Ishikawa (cell line): ENCODE measurements at regions not wholly inside any gene's neighbourhood (a gene's known extent, or its start where the extent isn't known, plus 50 kb on each side); places are given as distances from the start of the nearest gene placed in this dataset.

Source experiments
- CEBPB ChIP-seq: IDR thresholded peaks from 2 replicates; pipeline ENCODE4 v1.6.1; 2012
- CREB1 ChIP-seq: IDR thresholded peaks from 2 replicates; pipeline ENCODE4 v1.6.1; 2012; ENCODE audit warnings: low read depth
- EGR1 ChIP-seq: IDR thresholded peaks from 2 replicates; pipeline ENCODE4 v1.6.1; 2012
- EP300 ChIP-seq: IDR thresholded peaks from 2 replicates; pipeline ENCODE4 v1.6.1; 2012; ENCODE audit warnings: borderline replicate concordance
- FOXM1 ChIP-seq: IDR thresholded peaks from 2 replicates; pipeline ENCODE4 v1.6.1; 2012; ENCODE audit warnings: low read depth, borderline replicate concordance
- RAD21 ChIP-seq: IDR thresholded peaks from 2 replicates; pipeline ENCODE4 v1.6.1; 2012; ENCODE audit warnings: low read depth
- TAF1 ChIP-seq: IDR thresholded peaks from 2 replicates; pipeline ENCODE4 v1.6.1; 2012; ENCODE audit warnings: low read depth, mild to moderate bottlenecking
- TCF12 ChIP-seq: IDR thresholded peaks from 2 replicates; pipeline ENCODE4 v1.6.1; 2012; ENCODE audit warnings: low read depth
- YY1 ChIP-seq: IDR thresholded peaks from 2 replicates; pipeline ENCODE4 v1.6.1; 2012; ENCODE audit warnings: low read depth
- TF ChIP-seq, protein P1 (sequence below): IDR thresholded peaks from 2 replicates; pipeline ENCODE4 v1.6.1; 2012

DNA sequence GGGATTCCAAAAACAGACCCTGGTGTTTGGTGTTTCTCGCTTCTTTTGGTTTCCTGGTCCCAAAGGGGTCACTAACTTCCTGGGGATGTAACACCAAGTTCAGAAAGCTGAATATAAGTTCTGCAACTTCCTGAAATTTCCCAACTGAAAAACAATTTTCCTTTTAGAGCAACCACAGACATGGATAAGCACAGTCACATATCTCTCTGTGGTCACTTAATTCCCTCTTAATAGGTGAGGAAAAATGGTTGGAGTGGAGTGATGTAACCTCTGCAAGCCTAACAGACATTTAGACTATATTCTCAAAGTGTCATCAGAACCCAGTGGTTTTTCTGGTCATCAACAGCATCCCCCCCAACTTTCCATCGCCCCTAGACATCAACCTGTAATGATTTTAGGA is 135.3 kb downstream of the PRELID2 start:
- TF ChIP-seq EP300 (no peak), TCF12 (no peak), YY1 (no peak), RAD21 (no peak), EGR1 (no peak), CREB1 (no peak), FOXM1 (no peak), CEBPB (no peak), TAF1 (no peak)
- TF ChIP-seq, protein P1, sequence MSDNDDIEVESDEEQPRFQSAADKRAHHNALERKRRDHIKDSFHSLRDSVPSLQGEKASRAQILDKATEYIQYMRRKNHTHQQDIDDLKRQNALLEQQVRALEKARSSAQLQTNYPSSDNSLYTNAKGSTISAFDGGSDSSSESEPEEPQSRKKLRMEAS, result no peak
